ENCODE measurements at regions not wholly inside any gene's neighbourhood (a gene's known extent, or its start where the extent isn't known, plus 50 kb on each side); places are given as distances from the start of the nearest gene placed in this dataset.
"Not testable (repeated sequence)": the region's sequence is repeated elsewhere in the genome, so short reads cannot be mapped to it uniquely, and the experiment has no call there.

- no peak overlapping the region for H3K27ac ChIP-seq (ENCODE audit: low read length)
- H3K27me3 ChIP-seq (ENCODE audit: control insufficient read depth in 1 of 2, insufficient read depth in 2 of 2, low read length in 2 of 2) = no peaks in the 10 kb centered on the region
- H3K9me3 ChIP-seq (ENCODE audit: control insufficient read depth in 2 of 2, low read length in 2 of 2) = no peaks in the 10 kb centered on the region
- no peak overlapping the region for H3K9ac ChIP-seq (ENCODE audit: low read length in 2 of 2)
- H3K4me1 ChIP-seq (ENCODE audit: control insufficient read depth, insufficient read depth, low read length) = no peaks in the 10 kb centered on the region
- H3K4me3 ChIP-seq (ENCODE audit: low read length in 2 of 2) = no peak overlapping the region
- no peaks in the 10 kb centered on the region for H3K36me3 ChIP-seq (ENCODE audit: control insufficient read depth in 2 of 2, insufficient read depth in 2 of 2, low read length in 2 of 2)
Observed at GRCh38 chr3:163213838-163214237, 1717.2 kb downstream of the OTOL1 start.

GRCh38 chr3:163196815-163197374 is 1700.3 kb downstream of the OTOL1 start:
- Histone ChIP-seq H3K36me3 (ENCODE audit: control insufficient read depth in 2 of 2, insufficient read depth in 2 of 2, low read length in 2 of 2) (no peaks in the 10 kb centered on the region), H3K9me3 (ENCODE audit: control insufficient read depth in 2 of 2, low read length in 2 of 2) (no peaks in the 10 kb centered on the region), H3K4me3 (ENCODE audit: low read length in 2 of 2) (no peak overlapping the region), H3K9ac (ENCODE audit: low read length in 2 of 2) (no peak overlapping the region), H3K27ac (ENCODE audit: low read length) (no peak overlapping the region), H3K4me1 (ENCODE audit: control insufficient read depth, insufficient read depth, low read length) (no peaks in the 10 kb centered on the region), H3K27me3 (ENCODE audit: control insufficient read depth in 1 of 2, insufficient read depth in 2 of 2, low read length in 2 of 2) (no peaks in the 10 kb centered on the region)

GRCh38 chr3:163196245-163196644 is 1699.6 kb downstream of the OTOL1 start:
- H3K27me3 ChIP-seq (ENCODE audit: control insufficient read depth in 1 of 2, insufficient read depth in 2 of 2, low read length in 2 of 2) = no peaks in the 10 kb centered on the region
- no peaks in the 10 kb centered on the region for H3K4me1 ChIP-seq (ENCODE audit: control insufficient read depth, insufficient read depth, low read length)
- H3K9me3 ChIP-seq (ENCODE audit: control insufficient read depth in 2 of 2, low read length in 2 of 2) = no peaks in the 10 kb centered on the region
- H3K27ac ChIP-seq (ENCODE audit: low read length) = no peak overlapping the region
- no peaks in the 10 kb centered on the region for H3K36me3 ChIP-seq (ENCODE audit: control insufficient read depth in 2 of 2, insufficient read depth in 2 of 2, low read length in 2 of 2)
- H3K4me3 ChIP-seq (ENCODE audit: low read length in 2 of 2) = no peak overlapping the region
- H3K9ac ChIP-seq (ENCODE audit: low read length in 2 of 2) = no peak overlapping the region

- no peaks in the 10 kb centered on the region for H3K27me3 ChIP-seq (ENCODE audit: control insufficient read depth in 1 of 2, insufficient read depth in 2 of 2, low read length in 2 of 2)
- no peaks in the 10 kb centered on the region for H3K9me3 ChIP-seq (ENCODE audit: control insufficient read depth in 2 of 2, low read length in 2 of 2)
- no peak overlapping the region for H3K9ac ChIP-seq (ENCODE audit: low read length in 2 of 2)
- H3K4me3 ChIP-seq (ENCODE audit: low read length in 2 of 2) = no peak overlapping the region
- H3K27ac ChIP-seq (ENCODE audit: low read length) = no peak overlapping the region
- no peaks in the 10 kb centered on the region for H3K4me1 ChIP-seq (ENCODE audit: control insufficient read depth, insufficient read depth, low read length)
- H3K36me3 ChIP-seq (ENCODE audit: control insufficient read depth in 2 of 2, insufficient read depth in 2 of 2, low read length in 2 of 2) = no peaks in the 10 kb centered on the region
Observed at GRCh38 chr3:163185721-163186350, 1689.2 kb downstream of the OTOL1 start.

GRCh38 chr3:163175970-163176369 is 1679.4 kb downstream of the OTOL1 start:
- Histone ChIP-seq H3K27me3 (ENCODE audit: control insufficient read depth in 1 of 2, insufficient read depth in 2 of 2, low read length in 2 of 2) (no peaks in the 10 kb centered on the region), H3K9ac (ENCODE audit: low read length in 2 of 2) (no peak overlapping the region), H3K4me1 (ENCODE audit: control insufficient read depth, insufficient read depth, low read length) (no peaks in the 10 kb centered on the region), H3K27ac (ENCODE audit: low read length) (no peak overlapping the region), H3K9me3 (ENCODE audit: control insufficient read depth in 2 of 2, low read length in 2 of 2) (no peaks in the 10 kb centered on the region), H3K36me3 (ENCODE audit: control insufficient read depth in 2 of 2, insufficient read depth in 2 of 2, low read length in 2 of 2) (no peaks in the 10 kb centered on the region), H3K4me3 (ENCODE audit: low read length in 2 of 2) (no peak overlapping the region)

- H3K9ac ChIP-seq (ENCODE audit: low read length in 2 of 2); H3K4me1 ChIP-seq (ENCODE audit: control insufficient read depth, insufficient read depth, low read length); H3K9me3 ChIP-seq (ENCODE audit: control insufficient read depth in 2 of 2, low read length in 2 of 2); H3K36me3 ChIP-seq (ENCODE audit: control insufficient read depth in 2 of 2, insufficient read depth in 2 of 2, low read length in 2 of 2); H3K27me3 ChIP-seq (ENCODE audit: control insufficient read depth in 1 of 2, insufficient read depth in 2 of 2, low read length in 2 of 2); H3K27ac ChIP-seq (ENCODE audit: low read length); H3K4me3 ChIP-seq (ENCODE audit: low read length in 2 of 2): not testable (repeated sequence)
Observed at GRCh38 chr3:163172513-163172912, 1675.9 kb downstream of the OTOL1 start.

- no peak overlapping the region for H3K27ac ChIP-seq (ENCODE audit: low read length)
- no peaks in the 10 kb centered on the region for H3K9me3 ChIP-seq (ENCODE audit: control insufficient read depth in 2 of 2, low read length in 2 of 2)
- H3K27me3 ChIP-seq (ENCODE audit: control insufficient read depth in 1 of 2, insufficient read depth in 2 of 2, low read length in 2 of 2) = no peaks in the 10 kb centered on the region
- H3K9ac ChIP-seq (ENCODE audit: low read length in 2 of 2) = no peak overlapping the region
- H3K4me3 ChIP-seq (ENCODE audit: low read length in 2 of 2) = no peak overlapping the region
- no peaks in the 10 kb centered on the region for H3K4me1 ChIP-seq (ENCODE audit: control insufficient read depth, insufficient read depth, low read length)
- no peaks in the 10 kb centered on the region for H3K36me3 ChIP-seq (ENCODE audit: control insufficient read depth in 2 of 2, insufficient read depth in 2 of 2, low read length in 2 of 2)
Observed at GRCh38 chr3:163166197-163166596, 1669.6 kb downstream of the OTOL1 start.

GRCh38 chr3:163159306-163159705 is 1662.7 kb downstream of the OTOL1 start:
- H3K9ac ChIP-seq (ENCODE audit: low read length in 2 of 2) = no peak overlapping the region
- no peaks in the 10 kb centered on the region for H3K36me3 ChIP-seq (ENCODE audit: control insufficient read depth in 2 of 2, insufficient read depth in 2 of 2, low read length in 2 of 2)
- H3K27ac ChIP-seq (ENCODE audit: low read length) = no peak overlapping the region
- no peaks in the 10 kb centered on the region for H3K4me1 ChIP-seq (ENCODE audit: control insufficient read depth, insufficient read depth, low read length)
- H3K27me3 ChIP-seq (ENCODE audit: control insufficient read depth in 1 of 2, insufficient read depth in 2 of 2, low read length in 2 of 2) = no peaks in the 10 kb centered on the region
- no peaks in the 10 kb centered on the region for H3K9me3 ChIP-seq (ENCODE audit: control insufficient read depth in 2 of 2, low read length in 2 of 2)
- no peak overlapping the region for H3K4me3 ChIP-seq (ENCODE audit: low read length in 2 of 2)

- H3K9me3 ChIP-seq (ENCODE audit: control insufficient read depth in 2 of 2, low read length in 2 of 2) = no peaks in the 10 kb centered on the region
- no peaks in the 10 kb centered on the region for H3K27me3 ChIP-seq (ENCODE audit: control insufficient read depth in 1 of 2, insufficient read depth in 2 of 2, low read length in 2 of 2)
- H3K36me3 ChIP-seq (ENCODE audit: control insufficient read depth in 2 of 2, insufficient read depth in 2 of 2, low read length in 2 of 2) = no peaks in the 10 kb centered on the region
- no peak overlapping the region for H3K27ac ChIP-seq (ENCODE audit: low read length)
- no peaks in the 10 kb centered on the region for H3K4me1 ChIP-seq (ENCODE audit: control insufficient read depth, insufficient read depth, low read length)
- H3K4me3 ChIP-seq (ENCODE audit: low read length in 2 of 2) = no peak overlapping the region
- H3K9ac ChIP-seq (ENCODE audit: low read length in 2 of 2) = no peak overlapping the region
Observed at GRCh38 chr3:163139600-163139999, 1643.0 kb downstream of the OTOL1 start.

- no peaks in the 10 kb centered on the region for H3K27me3 ChIP-seq (ENCODE audit: control insufficient read depth in 1 of 2, insufficient read depth in 2 of 2, low read length in 2 of 2)
- H3K9me3 ChIP-seq (ENCODE audit: control insufficient read depth in 2 of 2, low read length in 2 of 2) = no peaks in the 10 kb centered on the region
- no peaks in the 10 kb centered on the region for H3K4me1 ChIP-seq (ENCODE audit: control insufficient read depth, insufficient read depth, low read length)
Observed at GRCh38 chr3:163138258-163138657, 1641.7 kb downstream of the OTOL1 start.

GRCh38 chr3:163132111-163132510 is 1635.5 kb downstream of the OTOL1 start:
- Histone ChIP-seq H3K9me3 (ENCODE audit: control insufficient read depth in 2 of 2, low read length in 2 of 2) (peaks cover 4 to 6% of the 10 kb centered on the region in 2 donors), H3K4me1 (ENCODE audit: control insufficient read depth, insufficient read depth, low read length) (no peaks in the 10 kb centered on the region), H3K27me3 (ENCODE audit: control insufficient read depth in 1 of 2, insufficient read depth in 2 of 2, low read length in 2 of 2) (no peaks in the 10 kb centered on the region), H3K4me3 (ENCODE audit: low read length in 2 of 2) (no peak overlapping the region), H3K27ac (ENCODE audit: low read length) (no peak overlapping the region), H3K36me3 (ENCODE audit: control insufficient read depth in 2 of 2, insufficient read depth in 2 of 2, low read length in 2 of 2) (no peaks in the 10 kb centered on the region), H3K9ac (ENCODE audit: low read length in 2 of 2) (no peak overlapping the region)

More at GRCh38 chr3:163138258-163138657, 1641.7 kb downstream of the OTOL1 start:
- Histone ChIP-seq H3K4me3 (ENCODE audit: low read length in 2 of 2) (no peak overlapping the region), H3K36me3 (ENCODE audit: control insufficient read depth in 2 of 2, insufficient read depth in 2 of 2, low read length in 2 of 2) (no peaks in the 10 kb centered on the region), H3K9ac (ENCODE audit: low read length in 2 of 2) (no peak overlapping the region), H3K27ac (ENCODE audit: low read length) (no peak overlapping the region)
